ENCODE measurements at regions not wholly inside any gene's neighbourhood (a gene's known extent, or its start where the extent isn't known, plus 50 kb on each side); places are given as distances from the start of the nearest gene placed in this dataset.

GRCh38 chr11:16685914-16686313, 52.5 kb upstream of the C11orf58 start:
- no peak for DNase-seq (ENCODE audit: extremely low read depth in 1 of 2, low read depth in 1 of 2)

- DNase-seq (ENCODE audit: extremely low read depth in 1 of 2, low read depth in 1 of 2) = no peak
Measured at GRCh38 chr11:16678466-16679116, 59.9 kb upstream of the C11orf58 start.

GRCh38 chr11:16669799-16670415, 68.5 kb upstream of the C11orf58 start:
- no peak for DNase-seq (ENCODE audit: extremely low read depth in 1 of 2, low read depth in 1 of 2)

GRCh38 chr11:16632295-16633200, 105.9 kb upstream of the C11orf58 start:
- DNase-seq (ENCODE audit: extremely low read depth in 1 of 2, low read depth in 1 of 2) = no peak

GRCh38 chr11:16630651-16631050, 107.8 kb upstream of the C11orf58 start:
- DNase-seq (ENCODE audit: extremely low read depth in 1 of 2, low read depth in 1 of 2) = no peak

- DNase-seq (ENCODE audit: extremely low read depth in 1 of 2, low read depth in 1 of 2) = no peak
Measured at GRCh38 chr11:16618431-16618830, 120.0 kb upstream of the C11orf58 start.

GRCh38 chr11:16615480-16615879, 123.0 kb upstream of the C11orf58 start:
- DNase-seq (ENCODE audit: extremely low read depth in 1 of 2, low read depth in 1 of 2) = no peak

GRCh38 chr11:16613512-16614381, 124.7 kb upstream of the C11orf58 start:
- DNase-seq (ENCODE audit: extremely low read depth in 1 of 2, low read depth in 1 of 2) = peak in 1 of 2 donors; percentile 34

- DNase-seq (ENCODE audit: extremely low read depth in 1 of 2, low read depth in 1 of 2) = no peak
Measured at GRCh38 chr11:16613262-16613511, 125.3 kb upstream of the C11orf58 start.

GRCh38 chr11:16612566-16613261, 125.7 kb upstream of the C11orf58 start:
- DNase-seq (ENCODE audit: extremely low read depth in 1 of 2, low read depth in 1 of 2) = no peak

GRCh38 chr11:16611926-16612565, 126.4 kb upstream of the C11orf58 start:
- DNase-seq (ENCODE audit: extremely low read depth in 1 of 2, low read depth in 1 of 2) = no peak

GRCh38 chr11:16611401-16611921, 127.0 kb upstream of the C11orf58 start:
- no peak for DNase-seq (ENCODE audit: extremely low read depth in 1 of 2, low read depth in 1 of 2)

GRCh38 chr11:16610738-16611388, 127.6 kb upstream of the C11orf58 start:
- DNase-seq (ENCODE audit: extremely low read depth in 1 of 2, low read depth in 1 of 2) = no peak

- DNase-seq (ENCODE audit: extremely low read depth in 1 of 2, low read depth in 1 of 2) = no peak
Measured at GRCh38 chr11:16610213-16610737, 128.2 kb upstream of the C11orf58 start.

GRCh38 chr11:16609769-16610168, 128.7 kb upstream of the C11orf58 start:
- no peak for DNase-seq (ENCODE audit: extremely low read depth in 1 of 2, low read depth in 1 of 2)

- no peak for DNase-seq (ENCODE audit: extremely low read depth in 1 of 2, low read depth in 1 of 2)
Measured at GRCh38 chr11:16607675-16608644, 130.5 kb upstream of the C11orf58 start.

GRCh38 chr11:16606784-16607674, 131.4 kb upstream of the C11orf58 start:
- DNase-seq (ENCODE audit: extremely low read depth in 1 of 2, low read depth in 1 of 2) = no peak

Data from activated CD8-positive, alpha-beta memory T cell treated with anti-CD3 and anti-CD28 coated beads for 1 hour (primary cell).